ENCODE measurements at regions not wholly inside any gene's neighbourhood (a gene's known extent, or its start where the extent isn't known, plus 50 kb on each side); places are given as distances from the start of the nearest gene placed in this dataset.

GRCh38 chr2:181753686-181754085 lies 73.4 kb upstream of the NEUROD1 start:
- TF ChIP-seq MYC (IDR thresholded peaks at IDR 0.05; ENCODE audit: low read depth, low read length) (no peak), EZH2 (IDR thresholded peaks at IDR 0.05; ENCODE audit: borderline replicate concordance, low read depth, low read length, severe bottlenecking) (no peak), POLR2A (IDR thresholded peaks at IDR 0.05; ENCODE audit: low read depth, low read length) (no peak), POLR2AphosphoS5 (IDR thresholded peaks at IDR 0.05; ENCODE audit: insufficient read depth, low read depth, low read length) (no peak), FOS (IDR thresholded peaks at IDR 0.05; ENCODE audit: borderline replicate concordance, insufficient read depth, low read length) (no peak), GATA2 (IDR thresholded peaks at IDR 0.05; ENCODE audit: insufficient read depth, insufficient read length, low read depth, low read length) (no peak), CTCF (IDR thresholded peaks at IDR 0.05; ENCODE audit: extremely low read depth in 1 of 2, insufficient read depth in 1 of 2, low read depth in 1 of 2, low read length in 2 of 2) (no peak), JUN (IDR thresholded peaks at IDR 0.05; ENCODE audit: borderline replicate concordance, insufficient read depth, insufficient read length, low read depth) (no peak)
- H3K9me3 ChIP-seq (replicated peaks; ENCODE audit: control insufficient read depth, insufficient read depth, low read length): no peaks in the 10 kb centered on the region
- no peak for FAIRE-seq
- CTCF ChIA-PET: interaction anchor here (0.5 to 1.6 kb wide), 2 partner anchors 144 to 151 kb away, joined by 3 to 4 read pairs; no protein-coding TSS in a partner anchor
- H3K9ac ChIP-seq (replicated peaks; ENCODE audit: extremely low read depth, insufficient read depth, low read length): no peak overlapping the region
- POLR2A ChIA-PET: no interaction called here
- H3K4me1 ChIP-seq (ENCODE audit: control insufficient read depth, extremely low read depth, insufficient read depth, low read length): no peaks in the 10 kb centered on the region
- no peak for DNase-seq (ENCODE audit: low read depth, low spot score)
- H3K79me2 ChIP-seq (ENCODE audit: control insufficient read depth, insufficient read depth, low read length): no peaks in the 10 kb centered on the region
- H3K4me2 ChIP-seq (ENCODE audit: insufficient read depth, low read length): no peak overlapping the region
- no peaks in the 10 kb centered on the region for H4K20me1 ChIP-seq (replicated peaks; ENCODE audit: control insufficient read depth, extremely low read depth, insufficient read depth, low read length)
- intact Hi-C loops (cut with micrococcal nuclease) (no loop called here), dilution Hi-C loops (cut with MboI; ENCODE audit: extremely low pct_ligation_motif_present, low sequenced_read_pairs) (loop anchor here (25.0 kb wide), 1 partner anchor 159 kb away; no protein-coding TSS in a partner anchor)
- H3K9me1 ChIP-seq (replicated peaks; ENCODE audit: control insufficient read depth, extremely low read depth, insufficient read depth, low read length): no peaks in the 10 kb centered on the region
- H2AFZ ChIP-seq (ENCODE audit: low read depth, low read length): no peak overlapping the region
- H3K27me3 ChIP-seq (ENCODE audit: control insufficient read depth in 2 of 2, insufficient read depth in 2 of 2, low read length in 2 of 2): no peaks in the 10 kb centered on the region
- H3K36me3 ChIP-seq (ENCODE audit: control insufficient read depth in 2 of 2, extremely low read depth in 1 of 2, insufficient read depth in 2 of 2, low read length in 2 of 2): no peaks in the 10 kb centered on the region
- H3K27ac ChIP-seq (ENCODE audit: insufficient read depth, low read depth, low read length): no peak overlapping the region
- H3K4me3 ChIP-seq (replicated peaks in 1 of 3; ENCODE audit: insufficient read depth in 1 of 3, low read depth in 1 of 3, low read length in 3 of 3): no peak overlapping the region
- BruUV-seq (replicated peaks): no TSS peak

Data from endothelial cell of umbilical vein (primary cell).